Left ventricle myocardium inferior (tissue), 1 donor: ENCODE measurements at regions not wholly inside any gene's neighbourhood (a gene's known extent, or its start where the extent isn't known, plus 50 kb on each side); places are given as distances from the start of the nearest gene placed in this dataset.
"Not testable (repeated sequence)": the region's sequence is repeated elsewhere in the genome, so short reads cannot be mapped to it uniquely, and the experiment has no call there.

ENCODE experiments used
- DNase-seq: peaks from one replicate; pipeline ENCODE4 v3.0.0-alpha.2; 2020
- H3K27ac ChIP-seq: fragments of 200-600 bp; replicated peaks from 2 replicates; pipeline ENCODE4 v1.8.0; 2021
- H3K27me3 ChIP-seq: fragments of 200-600 bp; 2 replicates; pipeline ENCODE4 v1.8.0; 2021; ENCODE audit warnings: low read depth
- H3K36me3 ChIP-seq: fragments of 200-600 bp; 2 replicates; pipeline ENCODE4 v1.8.0; 2021
- H3K4me1 ChIP-seq: fragments of 200-600 bp; 2 replicates; pipeline ENCODE4 v1.8.0; 2021
- H3K4me3 ChIP-seq: fragments of 200-600 bp; 2 replicates; pipeline ENCODE4 v1.8.0; 2021; ENCODE audit warnings: mild to moderate bottlenecking, moderate library complexity
- H3K9me3 ChIP-seq: fragments of 200-600 bp; replicated peaks from 2 replicates; pipeline ENCODE4 v1.8.0; 2021
- intact Hi-C: fragments of 100-400 bp; cut with micrococcal nuclease; formaldehyde crosslinking; loops from one replicate; pipeline ENCODE4 v1.11.0; 2022
- TF ChIP-seq, protein P1 (sequence below): fragments of 200-600 bp; IDR thresholded peaks from 2 replicates; pipeline ENCODE4 v1.8.0; 2021; ENCODE audit warnings: antibody characterized with exemption, mild to moderate bottlenecking, borderline replicate concordance
- donor health status: DM: no; HTN: yes; CAD: no; lungs with severe emphysema.

- intact Hi-C loops = no loop called here
- no peaks in the 10 kb centered on the region for H3K36me3 ChIP-seq
- H3K4me1 ChIP-seq = peaks cover 14% of the 10 kb centered on the region
- no peaks in the 10 kb centered on the region for H3K27me3 ChIP-seq
- H3K9me3 ChIP-seq = no peaks in the 10 kb centered on the region
- H3K27ac ChIP-seq = peak overlapping the region; percentile 71
- no peak for DNase-seq
- H3K4me3 ChIP-seq = no peak overlapping the region
- TF ChIP-seq, protein P1, sequence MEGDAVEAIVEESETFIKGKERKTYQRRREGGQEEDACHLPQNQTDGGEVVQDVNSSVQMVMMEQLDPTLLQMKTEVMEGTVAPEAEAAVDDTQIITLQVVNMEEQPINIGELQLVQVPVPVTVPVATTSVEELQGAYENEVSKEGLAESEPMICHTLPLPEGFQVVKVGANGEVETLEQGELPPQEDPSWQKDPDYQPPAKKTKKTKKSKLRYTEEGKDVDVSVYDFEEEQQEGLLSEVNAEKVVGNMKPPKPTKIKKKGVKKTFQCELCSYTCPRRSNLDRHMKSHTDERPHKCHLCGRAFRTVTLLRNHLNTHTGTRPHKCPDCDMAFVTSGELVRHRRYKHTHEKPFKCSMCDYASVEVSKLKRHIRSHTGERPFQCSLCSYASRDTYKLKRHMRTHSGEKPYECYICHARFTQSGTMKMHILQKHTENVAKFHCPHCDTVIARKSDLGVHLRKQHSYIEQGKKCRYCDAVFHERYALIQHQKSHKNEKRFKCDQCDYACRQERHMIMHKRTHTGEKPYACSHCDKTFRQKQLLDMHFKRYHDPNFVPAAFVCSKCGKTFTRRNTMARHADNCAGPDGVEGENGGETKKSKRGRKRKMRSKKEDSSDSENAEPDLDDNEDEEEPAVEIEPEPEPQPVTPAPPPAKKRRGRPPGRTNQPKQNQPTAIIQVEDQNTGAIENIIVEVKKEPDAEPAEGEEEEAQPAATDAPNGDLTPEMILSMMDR = no peak
Measured at GRCh38 chrX:155755706-155756337, 125.3 kb upstream of the VAMP7 start.

- H3K36me3 ChIP-seq = no peaks in the 10 kb centered on the region
- H3K9me3 ChIP-seq = no peaks in the 10 kb centered on the region
- intact Hi-C loops = no loop called here
- H3K27ac ChIP-seq = no peak overlapping the region
- TF ChIP-seq, protein P1 = no peak
- peaks cover 33% of the 10 kb centered on the region for H3K4me1 ChIP-seq
- H3K4me3 ChIP-seq = no peak overlapping the region
- no peaks in the 10 kb centered on the region for H3K27me3 ChIP-seq
- no peak for DNase-seq
Measured at GRCh38 chrX:155751131-155751530, 130.0 kb upstream of the VAMP7 start.

- Histone ChIP-seq H3K27ac (no peak overlapping the region), H3K9me3 (no peaks in the 10 kb centered on the region), H3K36me3 (no peaks in the 10 kb centered on the region), H3K4me3 (no peak overlapping the region), H3K27me3 (no peaks in the 10 kb centered on the region), H3K4me1 (peaks cover 39% of the 10 kb centered on the region)
- DNase-seq = peak; percentile 25
- intact Hi-C loops = no loop called here
- TF ChIP-seq, protein P1 = no peak
Measured at GRCh38 chrX:155747520-155747919, 133.6 kb upstream of the VAMP7 start.

GRCh38 chrX:155745792-155746191, 133.0 kb upstream of the TMLHE start:
- DNase-seq = no peak
- Histone ChIP-seq H3K36me3 (no peaks in the 10 kb centered on the region), H3K27me3 (no peaks in the 10 kb centered on the region), H3K4me3 (no peak overlapping the region), H3K9me3 (no peaks in the 10 kb centered on the region), H3K4me1 (peaks cover 39% of the 10 kb centered on the region), H3K27ac (no peak overlapping the region)
- TF ChIP-seq, protein P1 = no peak
- intact Hi-C loops = no loop called here

GRCh38 chrX:155744534-155744933, 131.8 kb upstream of the TMLHE start:
- Histone ChIP-seq H3K27ac (peak overlapping the region; percentile 13), H3K27me3 (no peaks in the 10 kb centered on the region), H3K36me3 (no peaks in the 10 kb centered on the region), H3K9me3 (no peaks in the 10 kb centered on the region), H3K4me1 (peaks cover 39% of the 10 kb centered on the region), H3K4me3 (peak overlapping the region; percentile 40)
- no peak for DNase-seq
- TF ChIP-seq, protein P1 = no peak
- intact Hi-C loops = no loop called here

DNA sequence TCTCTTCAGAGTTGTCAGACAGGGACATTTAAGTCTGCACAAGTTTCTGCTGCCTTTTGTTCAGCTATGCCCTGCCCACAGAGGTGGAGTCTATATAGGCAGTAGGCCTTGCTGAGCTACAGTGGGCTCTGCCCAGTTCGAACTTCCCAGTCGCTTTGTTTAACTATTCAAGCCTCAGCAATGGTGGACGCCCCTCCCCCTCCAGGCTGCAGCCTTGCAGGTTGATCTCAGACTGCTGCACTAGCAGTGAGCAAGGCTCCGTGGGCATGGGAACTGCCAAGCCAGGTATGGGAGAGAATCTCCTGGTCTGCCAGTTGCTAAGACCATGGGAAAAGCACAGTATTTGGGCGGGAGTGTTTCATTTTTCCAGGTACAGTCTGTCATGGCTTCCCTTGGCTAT, 115.6 kb upstream of the TMLHE start:
- intact Hi-C loops, H3K36me3 ChIP-seq, H3K27me3 ChIP-seq, H3K27ac ChIP-seq, H3K4me1 ChIP-seq, H3K4me3 ChIP-seq, DNase-seq: not testable (repeated sequence)
- H3K9me3 ChIP-seq = peaks cover 21% of the 10 kb centered on the region
